HG03521 (cell line): ENCODE measurements at regions not wholly inside any gene's neighbourhood (a gene's known extent, or its start where the extent isn't known, plus 50 kb on each side); places are given as distances from the start of the nearest gene placed in this dataset.
"Not testable (repeated sequence)": the region's sequence is repeated elsewhere in the genome, so short reads cannot be mapped to it uniquely, and the experiment has no call there.

ENCODE experiments used
- ATAC-seq: cut with Tn5 transposase; IDR thresholded peaks from one replicate; pipeline ENCODE4 v1.9.1; 2021; ENCODE audit warnings: mild to moderate bottlenecking, moderate library complexity; ENCODE audit not compliant: unreplicated experiment

DNA sequence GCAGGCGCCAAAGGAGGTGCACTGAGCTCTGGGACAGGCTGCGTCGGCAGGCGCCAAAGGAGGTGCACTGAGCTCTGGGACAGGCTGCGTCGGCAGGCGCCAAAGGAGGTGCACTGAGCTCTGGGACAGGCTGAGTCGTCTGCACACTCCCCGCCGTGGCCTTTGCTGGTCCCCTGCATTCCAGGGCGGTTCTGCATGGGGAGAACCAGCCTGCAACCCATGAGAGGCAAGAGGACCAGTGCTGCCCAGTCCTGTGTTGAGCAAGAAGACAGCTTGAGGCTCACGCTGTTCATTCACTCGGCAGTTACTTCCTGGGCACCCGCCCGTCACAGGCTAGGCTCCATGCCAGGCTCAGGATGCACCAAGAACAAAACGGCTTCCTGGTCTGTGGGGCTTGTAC is 150.6 kb upstream of the SALL3 start:
- not testable (repeated sequence) for ATAC-seq

DNA sequence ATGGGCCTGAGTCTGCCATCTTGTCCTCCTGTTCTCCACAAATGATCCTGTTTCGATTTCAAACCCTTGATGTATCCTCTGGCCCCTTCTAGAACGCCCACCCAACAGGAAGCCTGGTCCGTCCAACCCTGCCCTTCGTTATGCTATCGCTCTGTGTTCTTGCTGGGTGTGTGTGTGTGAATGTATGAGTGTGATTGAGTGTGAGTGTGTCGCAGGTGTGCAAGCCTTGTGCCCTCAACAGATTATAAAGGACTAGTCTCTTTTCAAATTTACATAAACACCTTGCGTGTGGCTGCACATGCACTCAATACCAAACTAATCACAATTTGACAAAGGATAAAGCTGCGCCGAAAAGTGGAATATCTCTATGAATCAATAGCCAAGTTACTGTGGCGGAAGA is 149.5 kb upstream of the SALL3 start:
- ATAC-seq = no peak

DNA sequence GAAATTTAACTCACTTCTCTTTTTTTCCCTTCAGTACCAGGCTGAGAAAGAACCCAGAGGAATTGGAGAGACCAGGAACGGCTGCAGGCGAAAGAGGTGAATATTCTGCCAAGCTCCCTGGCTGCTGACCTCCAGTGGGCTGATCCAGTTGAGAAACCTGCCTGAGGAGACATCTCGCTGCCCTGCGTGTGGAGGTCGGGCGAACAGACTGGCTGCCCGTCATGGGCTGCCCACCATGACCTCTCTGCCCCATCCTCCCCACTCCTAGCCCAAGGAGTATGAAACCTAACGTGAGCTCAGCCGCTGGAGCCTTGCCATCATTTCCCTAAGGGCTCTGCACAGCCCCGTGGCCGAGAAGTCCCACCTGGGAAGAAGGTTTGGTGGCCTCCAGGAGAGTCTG is 148.8 kb upstream of the SALL3 start:
- ATAC-seq = no peak

DNA sequence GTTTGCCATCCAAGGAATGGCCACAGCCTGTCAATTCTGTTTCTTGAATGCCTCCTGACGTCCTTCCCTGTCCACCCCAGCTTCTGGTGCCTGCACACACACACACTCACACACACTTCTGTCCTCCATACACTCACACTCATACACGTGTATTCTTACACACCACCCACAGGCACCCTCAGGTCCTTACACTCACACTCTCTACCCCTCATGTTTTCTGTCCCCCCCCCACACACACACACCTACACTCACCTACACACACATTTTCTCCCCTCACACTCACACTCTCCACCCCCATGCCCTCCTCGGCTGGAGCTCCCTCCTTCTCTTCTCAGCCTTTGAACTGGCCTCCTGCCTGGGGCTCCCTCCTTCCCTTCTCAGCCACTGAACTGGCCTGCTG is 148.0 kb upstream of the SALL3 start:
- no peak for ATAC-seq

DNA sequence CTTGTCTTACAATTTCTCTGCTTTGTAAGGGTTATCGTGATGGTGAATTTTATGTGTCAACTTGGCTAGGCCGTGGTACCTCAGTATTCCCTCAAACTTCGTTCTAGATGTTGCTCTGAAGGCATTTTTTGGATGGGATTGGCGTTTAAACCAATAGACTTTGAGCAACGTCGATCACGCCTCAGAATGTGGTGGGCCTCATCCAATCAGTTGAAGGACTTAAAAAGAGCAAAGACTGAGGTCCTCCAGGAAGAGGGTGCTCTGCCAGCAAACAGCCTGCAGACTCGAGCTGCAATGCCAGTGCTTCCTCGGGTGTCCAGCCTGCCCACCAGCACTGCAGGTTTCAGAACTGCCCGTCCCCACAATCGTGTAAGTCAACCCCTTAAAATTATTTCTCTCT is 145.8 kb upstream of the SALL3 start:
- ATAC-seq = no peak

DNA sequence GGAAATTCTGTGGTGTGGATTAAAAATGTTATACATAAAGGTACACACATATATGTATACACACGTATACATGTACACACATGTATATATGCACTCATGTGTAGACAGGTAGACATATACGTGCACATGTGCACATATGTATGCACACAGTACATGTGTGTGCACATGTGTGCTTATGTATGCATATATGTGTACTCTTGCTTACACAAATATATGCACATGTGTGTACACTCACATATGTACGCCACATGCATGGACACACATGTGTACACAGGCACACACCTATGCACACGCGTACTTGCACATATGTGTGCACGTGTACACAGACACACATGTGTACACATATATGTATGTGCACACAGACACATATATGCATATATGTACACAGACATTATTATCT is 142.8 kb upstream of the SALL3 start:
- no peak for ATAC-seq

DNA sequence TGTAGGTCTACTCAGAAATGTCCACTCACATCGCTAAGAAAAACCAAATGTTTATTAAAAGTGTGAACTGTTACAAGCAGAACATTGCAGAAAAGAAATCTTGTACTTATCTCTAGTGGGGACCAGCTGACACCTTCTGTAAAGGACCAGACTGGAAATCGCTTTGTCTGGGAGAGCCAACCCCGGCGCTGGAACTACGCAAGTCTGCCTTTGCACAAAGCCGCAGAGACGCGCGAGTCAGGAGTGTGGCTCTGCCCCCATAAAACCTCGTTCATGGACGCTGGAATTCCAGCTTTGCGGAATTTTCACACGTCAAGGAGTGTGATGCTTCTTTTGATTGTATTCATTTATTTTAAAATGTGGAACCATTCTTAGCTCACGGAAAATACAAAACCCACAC is 141.9 kb upstream of the SALL3 start:
- no peak for ATAC-seq

DNA sequence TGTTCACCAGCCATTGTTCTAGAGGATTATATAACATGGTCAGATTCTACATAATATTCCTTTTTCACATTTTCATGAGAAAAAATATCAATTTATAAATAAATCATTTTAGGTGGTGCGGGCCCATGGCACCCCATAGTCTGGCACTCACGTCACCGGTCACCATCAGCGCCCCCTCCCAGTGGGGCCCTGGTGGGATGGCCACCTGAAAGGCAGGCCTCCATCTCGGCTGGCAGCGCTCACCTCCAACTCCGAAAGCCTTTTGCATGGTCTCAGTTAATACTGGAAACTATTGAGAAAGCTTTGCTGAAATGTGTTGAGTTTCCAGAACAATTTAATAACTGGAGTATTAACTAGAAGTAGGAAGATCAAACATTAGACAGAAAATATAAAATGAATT is 141.4 kb upstream of the SALL3 start:
- ATAC-seq = no peak

DNA sequence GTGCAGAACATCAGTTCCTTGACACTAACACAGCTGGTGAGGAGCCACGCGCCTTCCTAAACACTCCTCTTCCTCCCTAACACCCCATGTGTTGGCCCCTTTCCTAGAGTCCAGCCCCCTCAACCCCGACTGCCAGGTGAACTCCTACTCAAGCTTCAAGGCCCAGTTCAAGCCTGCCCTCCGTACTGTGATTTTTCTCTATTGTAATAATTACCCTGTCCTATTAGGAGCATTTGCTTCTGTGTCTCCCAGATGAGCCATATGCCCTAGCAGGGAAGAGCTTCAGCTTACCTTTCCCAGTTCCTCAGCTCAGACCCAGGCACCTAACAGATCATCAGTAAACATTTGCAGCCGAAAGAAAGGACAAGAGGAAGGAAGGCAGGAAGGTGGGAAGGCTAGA is 130.6 kb upstream of the SALL3 start:
- no peak for ATAC-seq

DNA sequence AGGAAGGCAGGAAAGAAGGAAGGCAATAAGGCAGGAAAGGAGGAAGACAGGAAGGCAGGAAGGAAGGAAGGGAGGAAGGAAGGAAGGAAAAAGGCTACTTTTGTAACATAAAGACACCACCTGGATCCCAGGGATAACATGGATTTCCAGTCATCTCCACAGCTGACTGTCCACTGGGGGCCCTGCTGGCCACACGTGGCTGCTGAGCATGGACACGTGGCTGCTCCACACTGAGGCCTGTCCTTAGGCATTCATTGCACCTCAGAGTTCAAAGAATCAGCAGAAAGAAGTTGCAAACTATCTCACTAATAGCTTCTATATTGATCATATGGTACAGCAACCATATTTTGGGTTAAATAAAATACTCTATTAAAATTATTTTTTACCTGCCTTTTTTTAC is 130.2 kb upstream of the SALL3 start:
- no peak for ATAC-seq

DNA sequence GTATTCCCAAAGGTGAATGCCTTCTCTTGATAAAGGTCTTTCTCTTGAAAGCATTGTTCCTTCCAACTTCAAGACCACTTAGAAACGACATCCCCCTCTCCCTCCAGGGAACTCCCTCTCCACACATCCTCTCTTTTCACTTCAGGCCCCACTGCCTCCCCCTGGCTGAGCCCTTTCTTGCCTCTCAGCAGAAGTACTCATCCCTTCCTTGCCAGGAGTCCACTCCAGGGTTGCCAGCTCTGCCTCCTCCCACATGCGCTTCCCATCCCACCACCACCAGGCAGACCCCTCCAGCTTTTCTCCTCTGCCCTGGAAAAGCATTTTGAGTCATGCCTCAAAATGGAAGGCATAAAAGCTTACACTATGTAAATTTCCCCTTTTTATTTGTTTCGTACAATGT is 126.3 kb upstream of the SALL3 start:
- no peak for ATAC-seq

DNA sequence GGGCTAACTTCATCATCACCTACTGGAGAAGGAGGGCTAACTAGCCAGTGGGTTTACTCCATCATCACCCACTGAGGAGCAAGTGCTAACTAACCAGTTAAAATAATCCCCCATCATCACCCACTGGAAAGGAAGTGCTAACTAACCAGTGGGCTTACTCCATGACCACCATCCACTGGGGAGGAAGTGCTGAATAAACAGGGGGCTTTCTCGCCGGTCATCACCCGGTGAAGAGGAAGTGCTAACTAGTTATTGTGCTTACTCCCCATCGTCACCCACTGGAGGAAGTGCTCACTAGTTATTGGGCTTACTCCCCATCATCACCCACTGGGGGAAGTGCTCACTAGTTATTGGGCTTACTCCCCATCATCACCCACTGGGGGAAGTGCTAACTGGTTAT is 124.4 kb upstream of the SALL3 start:
- no peak for ATAC-seq

DNA sequence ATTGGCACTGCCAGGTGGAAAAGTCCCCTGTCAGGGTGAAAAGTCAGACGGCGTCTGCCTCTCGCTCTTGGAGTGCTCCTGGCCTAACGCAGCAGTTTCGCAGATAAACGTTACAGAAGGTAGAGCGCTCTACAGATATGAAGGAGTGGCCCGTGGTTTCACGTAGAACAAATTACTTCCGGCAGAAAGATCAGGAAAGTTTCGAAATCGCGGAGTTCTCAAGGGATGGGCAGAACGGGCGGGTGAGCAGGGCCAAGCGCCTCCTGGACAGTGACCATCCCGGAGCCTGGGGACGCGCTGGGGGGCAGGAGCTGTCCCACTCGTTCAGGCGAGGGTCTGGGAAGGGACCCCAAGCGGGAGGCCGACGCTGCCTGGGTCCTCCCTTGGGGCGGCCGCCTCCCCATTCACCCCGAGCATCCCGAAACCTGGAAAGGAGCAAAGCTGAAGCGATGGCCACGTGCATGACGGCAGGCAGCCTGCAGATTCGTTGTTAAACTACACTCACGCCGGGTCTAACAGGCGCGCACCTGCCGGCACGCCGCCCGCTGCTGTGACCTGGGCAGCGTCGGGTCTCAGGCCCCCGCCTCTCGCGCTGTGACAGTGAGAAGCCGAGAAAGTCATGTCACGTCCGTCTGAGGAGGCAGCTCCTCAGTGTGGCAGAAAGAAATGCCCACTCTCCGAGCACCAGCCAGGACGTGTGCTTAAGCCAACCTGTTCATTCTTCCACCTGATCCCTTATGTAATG is 122.9 kb upstream of the SALL3 start:
- no peak for ATAC-seq

DNA sequence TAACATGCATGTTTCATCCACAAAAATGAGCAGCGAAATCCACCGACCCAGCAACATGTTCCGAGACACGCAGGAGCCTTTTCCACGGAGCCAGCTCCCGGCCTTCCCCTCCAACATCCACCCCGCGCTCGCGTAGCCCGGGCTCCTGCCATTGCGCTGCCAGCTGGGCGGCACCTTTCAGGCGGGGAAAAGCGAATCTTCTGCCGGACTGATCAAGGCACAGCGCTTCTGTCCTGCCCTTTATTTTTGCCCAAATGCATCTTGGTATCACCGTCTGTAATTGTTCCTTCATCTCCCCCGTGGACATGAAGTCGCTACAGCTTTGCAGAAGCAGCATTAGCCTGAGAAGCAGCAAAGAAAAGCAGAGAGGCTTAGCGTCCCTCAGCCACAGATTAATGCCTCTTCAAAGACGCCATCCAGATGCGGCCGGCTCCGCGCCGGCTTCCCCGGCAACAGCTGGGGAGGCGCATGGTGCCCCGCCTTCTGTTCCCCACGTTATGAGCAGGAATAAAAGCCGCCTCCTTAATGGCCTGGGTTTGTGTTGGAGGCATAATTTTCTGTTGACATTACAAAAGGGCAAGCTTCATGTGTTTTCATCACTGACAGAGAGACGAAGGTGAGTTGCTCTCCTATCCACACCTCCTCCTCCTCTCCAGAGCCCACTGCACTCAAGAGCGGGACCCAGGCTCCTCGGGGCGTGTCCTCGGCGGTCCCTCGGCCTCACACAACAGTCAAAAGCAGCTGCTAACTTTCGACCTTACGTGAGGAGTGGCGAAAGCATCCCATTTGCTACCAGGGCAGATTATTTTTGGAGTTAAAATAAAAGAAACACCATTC is 122.1 kb upstream of the SALL3 start:
- no peak for ATAC-seq

DNA sequence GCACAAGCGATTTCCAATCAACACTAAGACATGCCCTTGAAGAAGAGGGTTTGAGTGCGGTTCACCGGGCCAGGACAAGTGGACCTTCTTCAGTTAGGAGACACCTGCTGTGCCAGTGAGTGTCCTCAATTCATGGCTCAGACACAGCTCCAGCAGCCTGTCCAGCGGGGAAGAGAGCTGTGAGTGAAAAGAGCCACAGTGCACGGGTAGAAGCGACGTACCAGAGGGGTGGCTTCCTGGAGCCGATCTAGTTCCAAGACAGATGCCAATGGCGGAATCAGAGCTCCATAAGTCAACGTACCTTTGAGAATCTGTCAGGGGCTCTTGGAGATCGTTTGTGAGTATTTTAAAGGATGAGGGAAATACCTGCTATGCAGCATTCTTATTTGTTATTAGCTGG is 119.9 kb upstream of the SALL3 start:
- ATAC-seq = no peak

DNA sequence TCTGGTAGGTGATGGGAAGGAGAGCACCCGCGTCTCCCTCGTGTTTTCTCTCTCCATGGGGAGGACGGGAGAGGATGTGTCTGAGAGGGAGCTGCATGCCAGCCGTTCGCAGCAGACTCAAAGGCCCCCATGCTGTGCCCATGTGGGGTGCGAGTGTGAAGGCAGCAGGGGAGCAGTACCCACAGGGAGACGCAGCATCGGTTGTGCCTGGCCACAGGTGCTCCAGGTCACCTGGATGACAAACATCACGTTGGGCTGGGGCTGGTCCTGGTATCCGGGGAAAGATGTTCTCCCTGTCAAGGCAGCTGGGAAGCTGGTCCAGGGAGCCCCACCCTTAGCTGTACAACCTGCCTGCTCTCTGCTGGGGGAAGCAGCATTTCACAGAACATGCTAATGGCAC is 119.5 kb upstream of the SALL3 start:
- ATAC-seq = no peak

DNA sequence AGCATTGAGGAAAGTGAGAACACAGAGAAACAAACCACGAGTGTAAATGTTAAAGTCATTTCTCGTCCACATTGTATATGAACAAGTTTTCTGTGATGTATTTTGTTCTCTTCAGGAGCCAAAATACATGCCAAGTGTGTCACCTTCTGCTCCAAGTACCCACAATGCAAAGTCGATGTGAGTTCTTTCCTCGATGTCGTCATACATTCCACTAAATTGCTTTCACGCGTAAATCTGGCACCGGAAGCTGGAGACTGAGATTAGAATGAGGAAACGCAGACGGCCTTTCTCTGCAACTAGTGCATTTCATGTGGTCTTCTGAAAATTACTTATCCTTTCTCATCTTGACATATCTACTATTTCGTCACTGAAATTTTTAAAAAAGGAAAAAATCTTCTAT is 118.5 kb upstream of the SALL3 start:
- ATAC-seq = no peak

DNA sequence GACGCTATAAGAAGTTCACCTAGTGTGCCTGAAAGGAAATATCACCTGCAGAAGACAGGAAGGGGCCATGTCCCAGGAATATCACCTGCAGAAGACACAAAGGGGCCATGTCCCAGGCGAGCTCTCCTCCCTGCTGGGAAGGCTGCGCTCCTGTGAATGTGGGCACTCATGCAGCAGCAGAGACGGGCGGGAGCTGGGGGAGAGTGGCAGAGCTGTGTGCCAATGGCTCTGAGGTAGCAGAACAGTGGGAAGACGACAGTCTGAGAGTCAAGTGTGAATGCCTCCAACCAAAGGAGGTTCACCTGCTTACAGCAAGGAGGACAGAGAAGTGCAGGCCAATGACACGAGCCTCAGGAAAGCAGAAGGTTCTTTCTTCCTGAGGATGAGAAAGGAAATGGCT is 117.9 kb upstream of the SALL3 start:
- ATAC-seq = no peak

DNA sequence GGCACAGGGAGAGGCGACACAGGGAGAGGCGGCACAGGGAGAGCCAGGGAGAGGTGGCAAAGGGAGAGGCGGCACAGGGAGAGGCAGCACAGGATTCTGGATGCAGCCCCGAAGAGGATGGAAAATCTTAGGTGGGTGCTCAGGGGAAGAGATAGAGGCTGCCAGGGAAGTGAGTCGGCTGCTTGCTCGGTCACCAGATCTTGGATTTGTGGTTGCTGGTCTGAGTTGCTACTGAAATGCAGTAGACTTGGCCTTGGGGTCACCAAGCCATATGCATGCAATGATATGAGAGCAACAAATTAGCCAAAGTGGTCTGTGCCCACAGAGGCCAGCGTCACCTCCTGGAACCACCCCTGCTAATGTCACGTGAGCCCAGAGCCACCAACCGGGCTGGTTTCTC is 117.2 kb upstream of the SALL3 start:
- no peak for ATAC-seq

DNA sequence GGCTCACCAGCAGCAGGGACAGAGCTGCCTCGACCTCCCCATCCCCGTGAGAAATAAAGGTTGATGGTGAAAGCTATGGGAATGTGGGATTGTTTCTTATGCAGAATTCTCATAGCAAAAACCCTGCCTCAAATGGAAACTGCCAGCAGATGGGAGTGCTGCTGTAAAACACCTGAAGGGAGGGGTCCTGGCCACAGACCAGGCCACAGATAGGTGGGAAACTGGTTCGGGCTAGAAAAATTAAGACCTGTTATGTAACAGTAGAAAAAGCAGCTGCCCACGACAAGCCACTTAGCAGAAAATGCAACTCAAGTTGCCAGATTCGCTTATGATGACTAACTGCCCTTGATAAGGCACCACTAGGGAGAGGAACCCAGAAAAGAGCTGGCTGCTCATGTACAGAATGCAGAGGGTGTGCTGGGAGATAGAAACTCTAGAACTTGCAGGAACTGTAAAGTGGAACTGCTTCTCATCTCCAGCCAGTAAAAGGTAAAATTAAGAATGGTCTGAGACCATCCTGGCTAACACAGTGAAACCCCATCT is 114.5 kb upstream of the SALL3 start:
- ATAC-seq = no peak

DNA sequence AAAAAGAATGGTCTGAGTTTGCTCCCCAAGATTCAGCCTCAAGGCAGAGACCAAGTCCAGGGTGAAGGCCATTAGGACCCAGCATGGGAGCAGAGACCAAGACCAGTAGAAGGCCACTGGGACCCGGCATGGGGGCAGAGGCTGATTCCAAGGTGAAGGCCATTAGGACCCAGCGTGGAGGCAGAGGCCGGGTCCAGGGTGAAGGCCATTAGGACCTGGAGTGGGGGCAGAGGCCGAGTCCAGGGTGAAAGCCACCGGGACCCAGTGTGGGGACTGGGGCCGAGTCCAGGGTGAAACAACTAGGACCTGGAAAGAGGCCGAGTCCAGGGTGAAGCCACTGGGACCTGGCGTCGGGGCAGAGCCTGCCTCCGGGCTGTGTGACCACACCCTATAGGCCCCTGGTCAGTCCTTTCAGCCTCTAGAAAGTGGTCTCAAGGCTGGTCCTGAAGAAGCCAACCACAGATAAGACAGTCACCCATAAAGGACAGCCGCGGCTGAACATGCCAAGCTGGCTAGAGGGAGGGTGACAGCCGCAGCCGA is 113.8 kb upstream of the SALL3 start:
- ATAC-seq = no peak

DNA sequence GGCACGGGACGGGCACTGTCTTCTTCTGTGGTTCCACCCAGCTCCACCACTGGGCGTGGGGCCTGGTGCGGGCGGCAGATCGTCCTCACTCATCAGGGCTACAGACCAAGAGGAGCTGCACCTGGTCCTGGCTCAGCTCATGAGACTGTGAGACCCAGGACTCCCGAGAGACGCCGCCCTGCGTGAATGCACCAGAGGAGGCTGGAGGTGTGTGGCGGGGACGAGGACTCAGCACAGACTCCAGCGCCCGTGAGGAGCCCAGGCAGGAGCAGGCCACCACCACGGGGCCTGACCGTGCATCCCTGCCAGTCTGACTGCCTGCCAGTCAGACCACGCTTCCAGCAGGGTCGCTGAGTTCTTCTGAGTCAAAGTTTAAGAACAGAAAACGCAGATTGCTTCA is 112.5 kb upstream of the SALL3 start:
- no peak for ATAC-seq
